HG02610 (cell line): ENCODE measurements at regions not wholly inside any gene's neighbourhood (a gene's known extent, or its start where the extent isn't known, plus 50 kb on each side); places are given as distances from the start of the nearest gene placed in this dataset.

ENCODE experiments used
- ATAC-seq: cut with Tn5 transposase; IDR thresholded peaks from one replicate; pipeline ENCODE4 v1.9.1; 2021; ENCODE audit warnings: mild to moderate bottlenecking, moderate library complexity; ENCODE audit not compliant: unreplicated experiment

DNA sequence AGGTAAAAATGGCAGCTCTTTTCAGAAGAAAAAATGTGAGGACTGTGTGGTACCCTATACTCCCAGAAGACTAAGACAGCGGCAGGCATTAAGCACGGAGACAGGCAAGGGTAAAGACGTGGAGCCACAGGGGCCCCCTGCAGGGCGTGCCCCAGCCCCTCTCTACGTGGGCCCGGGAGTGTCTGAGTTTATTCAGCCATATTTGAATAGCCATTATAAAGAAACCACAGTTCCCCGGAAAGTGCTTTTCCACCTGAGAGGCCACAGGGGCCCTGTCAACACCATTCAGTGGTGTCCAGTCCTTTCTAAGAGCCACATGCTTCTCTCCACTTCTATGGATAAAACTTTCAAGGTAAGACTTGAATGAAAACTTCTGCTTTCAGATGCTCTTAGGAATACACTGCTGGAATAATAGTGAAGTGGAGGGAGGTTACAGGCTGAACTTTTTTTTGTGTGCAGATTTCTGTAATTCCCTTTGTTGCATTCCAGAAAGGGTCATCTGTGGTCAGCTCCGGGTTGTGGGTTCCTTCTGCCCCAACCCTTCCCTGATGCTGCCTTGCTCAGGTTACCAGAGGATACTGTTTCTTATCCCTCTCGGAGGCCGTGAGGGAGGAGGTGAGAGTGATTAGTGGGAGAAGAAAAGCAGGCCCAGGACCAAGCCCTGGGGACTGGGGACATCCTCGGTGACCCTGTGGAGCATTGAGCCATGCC is 58.4 kb downstream of the SLC25A47 start:
- ATAC-seq, result no peak

DNA sequence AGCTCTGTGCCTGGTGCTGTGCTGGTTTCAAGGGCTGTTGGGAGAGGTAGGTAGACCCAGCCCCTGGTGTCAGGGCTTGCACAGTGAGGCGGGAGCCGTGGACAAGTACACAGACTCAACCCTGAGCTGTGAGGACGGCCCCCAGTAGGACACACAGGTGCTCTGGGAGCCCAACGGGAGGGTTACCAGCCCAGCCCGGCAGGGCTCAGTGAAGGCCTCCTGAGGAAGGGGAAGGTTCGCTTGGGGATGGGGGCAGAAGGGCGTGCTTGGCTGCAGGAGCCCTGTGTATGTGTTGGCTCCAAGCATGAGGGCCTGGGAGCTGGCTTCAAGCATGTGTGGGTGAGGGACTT is 58.9 kb downstream of the SLC25A47 start:
- ATAC-seq, result no peak

DNA sequence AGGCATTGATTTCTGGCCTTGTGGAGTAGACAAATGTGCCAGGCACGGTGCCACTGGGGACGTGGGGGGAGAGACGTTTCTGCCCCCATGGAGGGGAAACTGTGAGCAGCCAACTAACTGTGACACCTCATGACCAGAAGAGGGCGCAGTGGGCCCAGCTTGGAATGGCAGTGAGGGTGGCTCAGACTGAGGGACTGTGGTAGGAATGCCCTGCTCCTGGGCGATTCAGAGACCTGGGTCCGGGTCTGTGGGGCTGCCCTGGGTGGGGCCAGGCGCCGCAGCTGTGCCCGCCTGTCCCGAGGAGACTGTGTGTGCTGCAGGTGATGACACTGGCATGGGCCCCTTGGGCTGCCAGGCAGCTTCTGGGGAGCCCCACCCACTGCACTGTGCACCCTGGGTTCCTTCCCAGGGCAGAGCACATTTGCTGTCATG is 60.6 kb downstream of the SLC25A47 start:
- peak; percentile 56 for ATAC-seq

DNA sequence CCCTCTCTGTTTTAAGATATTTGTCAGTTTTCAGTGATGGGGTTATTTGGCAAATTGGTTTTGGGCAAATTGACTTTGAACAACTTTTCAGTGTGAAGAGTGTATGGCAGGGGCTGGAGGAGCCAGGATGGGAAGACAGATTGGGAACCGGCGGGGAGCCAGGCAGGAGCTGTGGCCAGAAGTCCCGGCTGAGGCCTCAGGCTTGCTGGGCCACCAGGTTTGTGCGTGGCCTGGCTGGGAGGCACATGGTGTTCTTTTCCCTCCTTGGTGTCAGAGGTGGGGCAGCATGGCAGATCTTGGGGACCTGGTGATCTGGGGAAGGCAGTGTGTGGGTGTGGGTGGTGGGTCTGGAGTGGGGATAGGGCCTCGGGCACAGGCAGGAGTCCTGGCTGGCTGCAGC is 61.1 kb downstream of the SLC25A47 start:
- ATAC-seq, result no peak

DNA sequence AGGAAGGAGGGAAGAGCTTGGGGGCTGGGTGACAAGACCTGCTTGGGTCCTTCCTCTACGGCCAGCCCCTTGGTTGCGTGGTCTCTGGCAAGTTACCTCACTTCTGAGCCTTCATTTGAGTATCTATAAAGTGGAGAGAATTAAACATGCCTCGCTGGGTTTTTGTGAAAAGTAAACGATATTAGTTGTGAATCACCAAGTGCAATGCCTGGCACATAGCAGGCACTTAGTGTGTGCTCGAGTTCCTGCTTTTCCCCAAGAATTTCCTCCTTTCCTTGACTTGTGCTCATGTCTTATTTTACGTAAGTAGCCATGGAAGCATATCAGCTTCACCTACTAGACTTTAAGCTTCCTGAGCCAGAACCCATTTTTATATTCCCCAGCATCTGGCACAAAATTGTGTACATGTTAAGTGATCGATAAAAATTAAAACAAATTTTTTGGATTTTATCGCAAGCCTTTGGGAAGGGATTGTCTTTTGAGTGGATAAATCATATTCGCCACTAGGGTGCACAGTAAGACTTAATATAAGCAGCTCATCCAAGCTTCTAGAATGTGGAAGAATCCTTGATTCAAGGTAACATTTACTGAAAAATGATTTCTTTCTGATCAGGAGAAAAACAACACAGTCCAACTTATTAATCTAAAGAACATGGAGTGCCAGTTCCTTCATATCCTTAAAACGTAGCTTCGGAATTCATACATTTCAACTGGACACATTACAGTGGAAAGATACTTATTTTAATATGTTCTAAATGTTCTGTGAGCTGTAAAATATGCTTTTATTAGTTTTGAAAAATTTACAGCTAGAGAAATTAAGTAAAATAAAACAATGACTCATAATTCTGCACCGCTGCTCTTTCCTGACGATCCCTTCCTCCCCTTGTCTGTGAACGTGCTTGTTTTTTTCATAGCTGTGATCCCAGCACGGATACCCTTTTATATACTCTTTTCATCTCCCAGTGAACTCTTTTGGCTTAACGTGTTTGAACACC is 62.0 kb downstream of the SLC25A47 start:
- no peak for ATAC-seq

DNA sequence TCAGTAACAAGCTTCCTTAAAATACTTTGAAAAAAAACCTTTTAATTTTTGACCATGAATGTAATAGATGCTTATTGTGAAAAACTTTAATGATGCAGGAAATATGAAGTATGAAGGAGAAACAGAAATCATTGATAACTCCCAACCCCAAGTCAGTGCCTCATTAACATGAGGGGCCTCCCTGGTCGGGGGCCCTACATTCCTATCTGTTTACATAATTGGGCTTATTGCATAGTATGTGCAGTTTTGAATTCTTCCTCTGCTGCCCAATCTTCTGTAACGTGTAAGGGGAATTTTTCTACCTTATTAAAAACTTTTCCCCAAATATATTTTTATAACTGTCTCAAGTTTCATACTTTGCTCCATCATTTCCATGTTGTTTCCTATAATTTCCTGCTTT is 63.0 kb downstream of the SLC25A47 start:
- ATAC-seq, result no peak

DNA sequence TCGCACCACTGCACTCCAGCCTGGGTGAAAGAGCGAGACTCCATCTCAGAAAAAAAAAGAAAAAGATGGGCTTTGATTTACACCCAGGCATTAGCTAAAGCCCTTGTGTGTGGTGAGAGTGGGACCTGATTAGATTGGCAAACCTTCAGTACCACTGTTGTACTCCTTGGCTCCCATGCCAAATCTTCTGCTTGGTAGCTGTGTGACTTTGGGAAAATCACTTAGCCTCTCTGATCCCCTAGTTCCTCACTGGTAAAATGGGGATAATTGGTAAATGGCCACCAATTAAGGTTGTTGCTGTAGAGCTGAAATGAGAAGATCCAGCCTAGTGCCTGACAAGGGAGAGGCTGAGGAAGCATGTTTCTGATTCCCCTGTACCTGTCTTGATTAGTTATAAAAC is 63.7 kb downstream of the SLC25A47 start:
- no peak for ATAC-seq

DNA sequence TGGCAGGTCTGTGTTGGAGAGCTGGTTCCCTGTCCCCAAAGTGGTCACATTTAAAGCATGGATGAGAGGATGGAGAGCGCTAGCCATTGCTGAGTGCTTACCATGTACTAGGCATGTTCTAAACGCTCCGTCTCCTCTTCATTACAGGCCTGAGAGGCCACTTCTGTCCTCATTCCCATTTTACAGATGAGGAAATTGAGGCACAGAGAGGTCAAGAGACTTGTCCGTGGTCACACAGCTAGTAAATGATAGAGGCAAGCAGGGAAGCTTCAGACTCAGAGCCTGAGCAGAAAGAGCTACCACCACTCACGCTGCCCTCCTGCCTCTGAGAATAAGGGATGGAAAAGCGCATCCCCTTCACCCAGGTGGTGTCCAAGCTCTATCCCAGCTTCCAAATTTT is 64.3 kb downstream of the SLC25A47 start:
- no peak for ATAC-seq

DNA sequence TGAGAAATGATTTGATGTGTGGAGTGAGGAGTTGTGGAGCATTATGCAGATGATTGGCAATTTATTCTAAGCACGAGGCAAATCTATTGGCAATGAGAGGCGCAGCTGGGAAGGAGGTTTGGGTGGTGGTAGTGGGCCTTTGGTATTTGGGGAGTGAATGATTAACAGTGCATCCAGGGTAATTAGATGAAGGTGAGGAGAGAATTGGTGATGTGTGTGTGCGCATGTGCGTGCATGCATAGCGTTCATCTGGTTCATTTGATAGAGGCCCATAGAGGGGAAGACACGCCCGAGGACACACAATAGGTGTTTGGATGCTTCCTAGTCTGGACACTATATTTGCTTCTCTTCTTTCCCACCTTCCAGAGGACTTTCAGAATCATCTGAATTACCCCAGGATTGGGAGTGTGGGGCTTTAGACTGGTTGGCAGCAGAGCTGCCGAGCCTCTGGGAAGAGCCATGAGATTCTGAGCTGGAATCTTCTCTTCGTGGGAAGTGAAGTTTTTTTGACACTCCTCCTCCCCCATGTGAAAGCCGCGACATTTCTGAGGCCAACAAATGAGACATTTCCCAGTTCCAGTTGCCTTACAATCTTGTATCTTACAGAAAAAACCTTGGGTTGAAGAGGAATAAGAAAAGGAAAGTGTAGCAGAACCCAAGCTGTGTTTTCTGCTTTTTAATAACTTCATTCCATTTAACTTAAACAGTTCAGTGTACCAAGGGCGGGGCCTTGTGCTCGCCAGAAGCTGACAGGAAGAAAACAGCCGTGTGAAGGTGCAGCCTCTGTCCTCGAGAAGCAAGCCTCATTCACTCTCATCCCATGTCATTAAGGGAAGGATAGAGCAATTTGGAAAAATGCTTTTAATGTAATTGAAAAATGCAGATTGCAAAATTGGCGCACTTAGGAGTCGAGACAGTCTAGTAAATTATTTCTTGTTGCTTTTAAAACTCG is 65.2 kb downstream of the SLC25A47 start:
- ATAC-seq, result no peak

DNA sequence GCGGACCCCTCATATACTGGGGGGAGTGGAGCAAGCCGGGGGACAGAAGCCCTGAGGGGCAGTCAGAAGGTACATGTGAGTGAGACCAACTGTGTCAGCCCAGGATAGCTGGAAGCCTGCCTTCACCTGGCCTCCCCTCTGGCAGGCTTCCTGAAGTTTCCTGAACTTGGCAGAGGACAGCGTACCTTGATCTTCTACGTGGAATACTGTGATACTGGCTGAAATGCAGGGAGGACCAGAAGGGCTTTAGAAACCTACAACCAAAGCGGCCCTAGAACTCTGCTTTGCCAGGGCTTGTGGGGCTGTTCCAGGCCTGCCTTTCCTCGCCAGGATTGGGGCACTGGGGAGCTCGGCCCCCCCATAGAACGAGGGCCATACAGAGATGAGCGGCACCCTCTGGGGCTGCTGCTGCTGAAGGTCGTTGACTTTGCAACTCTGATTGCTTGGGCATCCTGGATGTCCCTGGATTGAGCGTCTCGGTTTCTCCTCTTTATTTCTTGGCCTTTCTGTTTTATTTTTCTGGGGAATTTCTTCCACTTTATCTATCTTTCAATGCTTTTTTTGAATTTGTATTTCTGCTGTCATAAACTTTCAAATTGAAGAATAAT is 66.5 kb downstream of the SLC25A47 start:
- no peak for ATAC-seq

DNA sequence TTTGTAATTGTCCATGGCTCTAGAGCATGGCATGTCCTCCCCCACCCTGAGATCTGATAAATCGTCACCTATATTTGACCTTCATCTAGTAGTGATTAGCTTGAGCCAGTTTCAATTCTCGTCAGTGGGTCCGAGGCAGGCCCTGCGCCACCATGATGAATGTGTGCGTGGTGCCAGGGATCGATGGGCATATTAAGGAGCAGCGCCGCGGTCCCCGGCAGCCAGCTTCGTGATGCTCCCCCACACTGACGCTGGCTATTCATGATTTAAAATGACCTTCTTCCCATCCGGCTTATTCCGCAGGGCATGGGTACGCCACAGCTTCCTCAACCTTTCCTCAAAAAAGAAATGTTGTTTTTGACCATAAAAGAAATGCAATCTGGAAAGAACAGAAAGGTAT is 68.0 kb downstream of the SLC25A47 start:
- no peak for ATAC-seq

DNA sequence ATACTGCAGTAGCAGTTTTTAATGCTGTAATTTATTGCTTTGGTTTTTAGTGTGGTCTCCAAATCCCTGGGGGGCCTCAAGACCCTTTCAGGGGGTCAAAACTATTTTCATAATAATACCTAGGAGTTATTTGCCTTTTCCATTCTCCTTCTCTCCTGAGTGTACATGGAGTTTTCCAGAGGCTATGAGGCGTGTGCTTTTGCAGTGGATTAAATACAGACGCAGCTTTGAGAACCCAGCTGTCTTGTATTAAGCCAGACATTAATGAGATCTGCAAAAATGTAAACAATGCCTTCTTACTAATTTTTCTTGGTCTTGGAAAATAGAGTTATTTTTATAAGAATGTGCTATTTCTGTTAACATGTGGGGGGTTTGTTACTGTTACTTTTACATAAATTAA is 68.6 kb downstream of the SLC25A47 start:
- no peak for ATAC-seq

DNA sequence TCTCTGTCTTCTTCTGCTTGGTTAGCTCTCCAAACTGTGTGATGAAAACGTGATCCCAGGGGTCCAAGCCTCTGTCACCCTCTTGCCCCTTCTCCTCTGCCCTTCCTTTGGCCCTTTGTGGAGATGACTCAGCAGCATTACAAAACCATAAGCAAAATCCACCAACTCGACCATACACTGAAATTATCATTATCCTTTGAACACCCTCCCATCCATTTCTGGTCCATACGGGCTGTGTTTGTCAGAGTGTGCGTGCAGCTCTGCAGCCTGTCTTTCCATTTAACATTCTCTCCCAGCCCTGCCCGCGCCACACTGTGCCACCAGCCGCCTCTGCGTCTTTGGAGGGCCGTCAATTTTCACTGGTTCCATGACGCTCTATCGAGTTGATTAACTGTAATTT is 69.2 kb downstream of the SLC25A47 start:
- no peak for ATAC-seq

DNA sequence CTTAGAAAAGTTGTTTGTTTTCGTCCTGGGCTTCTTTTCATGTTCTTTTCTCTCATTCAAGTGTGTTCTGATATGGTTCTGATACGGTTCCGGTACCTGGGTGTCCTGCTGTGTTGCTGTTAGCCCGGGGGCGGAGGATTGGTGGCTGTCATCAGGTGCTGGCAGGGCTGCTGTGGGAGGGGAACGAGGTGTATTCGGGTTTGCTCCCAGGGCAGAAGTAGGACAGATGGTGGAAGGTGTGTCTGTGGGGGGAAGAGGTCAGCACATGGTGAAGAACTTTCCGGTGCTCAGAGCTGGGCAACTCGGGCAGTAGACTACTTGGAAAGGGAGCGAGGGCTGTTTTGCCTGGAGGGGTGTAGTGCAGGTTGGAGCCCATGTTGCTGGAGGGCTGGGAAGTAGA is 70.2 kb downstream of the SLC25A47 start:
- no peak for ATAC-seq

DNA sequence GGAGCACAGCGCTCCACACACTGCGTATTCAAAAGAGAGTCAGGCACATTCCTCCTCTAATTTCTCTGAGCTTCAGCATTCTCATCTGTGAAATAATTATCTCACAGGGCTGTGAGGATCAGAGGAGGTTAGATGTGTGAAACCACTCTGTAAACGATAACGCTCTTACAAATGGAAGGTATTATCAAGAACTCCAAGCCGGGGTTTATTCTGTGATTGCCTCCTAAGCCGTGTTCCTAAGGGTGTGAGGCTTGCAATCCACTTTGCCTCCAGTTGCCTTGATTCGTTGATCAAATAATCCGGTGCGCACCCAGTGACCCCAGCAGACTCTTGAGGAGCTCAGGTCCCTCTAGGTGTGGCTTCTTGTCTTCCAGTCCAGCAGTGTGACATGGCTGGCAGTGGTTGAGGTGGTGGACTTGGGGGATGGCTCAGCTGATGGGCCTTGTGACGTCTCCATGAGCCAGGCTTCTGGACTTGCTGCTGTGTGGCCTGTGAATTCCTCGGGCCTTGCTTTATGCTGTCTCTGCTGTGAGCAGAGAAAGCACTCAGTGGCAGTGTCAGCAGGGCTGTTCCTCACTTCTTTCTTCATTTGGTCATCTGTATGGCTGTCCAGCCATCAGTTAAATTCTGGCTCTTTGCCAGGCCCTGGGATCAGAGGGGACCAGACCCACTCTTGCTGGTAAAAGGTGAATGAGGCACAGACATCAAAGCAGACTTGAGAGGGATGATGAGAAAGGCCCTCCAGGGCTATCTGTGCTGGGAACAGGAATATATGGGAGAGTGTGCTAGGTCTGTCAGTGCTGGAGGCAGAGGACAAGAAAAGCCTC is 71.0 kb downstream of the SLC25A47 start:
- ATAC-seq, result no peak

DNA sequence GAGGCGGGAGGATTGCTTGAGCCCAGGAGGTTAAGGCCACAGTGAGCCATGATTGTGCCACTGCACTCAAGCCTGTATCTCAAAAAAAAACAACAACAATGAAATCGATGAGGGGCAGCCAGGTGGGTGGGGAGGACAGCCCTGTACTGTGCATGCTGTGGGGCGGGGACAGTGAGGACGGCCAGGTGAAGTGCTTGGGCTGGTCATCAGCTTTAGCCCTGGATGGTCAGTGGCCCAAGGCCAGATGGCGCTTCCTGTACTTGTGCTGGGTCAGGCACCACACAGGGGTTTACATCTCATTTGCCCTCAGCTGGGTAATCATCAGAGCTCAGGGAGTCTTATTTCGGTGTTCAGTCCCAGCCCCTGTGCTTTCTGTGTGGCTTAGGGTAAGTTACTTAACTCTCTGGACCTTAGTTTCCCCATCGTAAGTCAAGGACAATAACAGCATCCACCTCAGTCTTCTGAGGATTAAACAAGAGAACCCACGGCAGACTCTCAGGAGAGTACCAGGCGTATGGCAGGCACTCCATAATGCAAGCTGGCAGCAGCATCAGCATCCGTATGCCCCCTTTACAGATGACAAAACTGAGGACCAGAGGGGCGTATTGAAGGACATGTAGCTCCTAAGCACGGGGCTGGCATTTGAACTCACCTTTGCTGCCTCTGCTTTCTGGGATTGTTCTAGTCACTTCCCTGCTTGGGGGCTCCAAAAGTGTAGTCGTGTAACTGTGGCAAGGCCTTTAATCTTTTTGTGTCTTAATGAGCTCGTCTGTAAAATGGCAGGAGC is 71.9 kb downstream of the SLC25A47 start:
- no peak for ATAC-seq

DNA sequence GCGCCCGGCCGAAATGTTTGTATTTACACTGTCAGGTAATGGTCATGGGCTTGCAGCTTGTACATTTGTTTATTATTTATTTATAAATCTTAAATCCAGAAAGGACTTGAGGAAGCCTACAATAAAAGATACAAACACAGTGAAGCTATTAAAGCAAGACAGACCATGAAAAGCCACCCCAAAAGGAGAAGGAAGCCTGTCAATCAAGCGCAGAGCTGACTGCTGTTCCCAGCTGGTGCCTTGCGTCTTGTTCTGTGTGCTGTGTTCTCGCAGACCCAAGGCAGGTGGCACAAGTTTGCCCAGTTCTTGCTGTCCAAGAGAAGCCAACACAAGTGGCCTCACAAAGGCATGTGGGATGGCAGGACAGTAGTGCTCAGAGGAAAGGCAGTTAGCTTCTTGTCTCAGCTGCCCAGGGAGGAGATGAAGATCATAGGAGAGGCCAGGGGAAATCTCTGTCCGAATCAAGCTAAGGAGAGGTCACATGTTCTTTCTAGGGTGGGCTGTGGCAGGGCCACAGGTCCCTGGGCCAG is 73.2 kb downstream of the SLC25A47 start:
- ATAC-seq, result no peak

DNA sequence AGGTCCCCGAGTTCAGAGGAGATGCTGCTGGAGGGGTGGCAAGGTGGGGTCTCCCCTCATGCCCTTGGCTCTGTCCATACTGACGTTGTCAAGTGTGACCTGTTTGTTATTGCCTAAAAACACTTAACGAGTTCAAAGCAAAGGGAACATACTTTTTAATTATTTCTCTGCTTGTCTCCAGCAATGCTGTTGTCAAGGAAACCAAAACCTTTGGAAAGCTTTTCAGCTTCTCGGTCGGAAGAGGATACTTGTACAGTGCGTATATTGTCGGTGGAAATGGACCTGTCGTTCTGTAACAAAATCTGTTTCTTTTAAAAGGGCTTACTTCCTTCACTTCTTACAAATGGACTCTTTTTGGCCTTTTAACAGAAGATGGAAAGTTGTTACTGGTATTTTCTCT is 73.9 kb downstream of the SLC25A47 start:
- ATAC-seq, result no peak

DNA sequence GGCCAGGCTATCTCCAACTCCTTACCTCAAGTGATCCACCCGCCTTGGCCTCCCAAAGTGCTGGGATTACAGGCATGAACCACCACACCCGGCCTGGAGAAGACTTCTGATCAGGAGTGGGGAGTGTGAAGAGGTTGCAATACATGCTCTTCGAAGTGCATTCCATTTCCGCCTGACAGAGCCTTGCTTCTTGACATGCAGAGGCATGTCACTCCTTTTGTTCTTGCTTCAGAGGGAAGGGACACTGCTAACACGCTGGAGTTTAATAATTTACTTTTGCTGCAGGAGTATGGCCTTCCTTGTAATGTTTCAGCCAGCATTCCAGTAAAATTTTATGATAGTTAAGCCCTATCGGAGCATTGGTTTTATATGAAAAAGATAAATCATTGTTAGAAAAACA is 74.9 kb downstream of the SLC25A47 start:
- ATAC-seq, result no peak
